Adrenal gland (tissue), 9 donors: ENCODE measurements at regions not wholly inside any gene's neighbourhood (a gene's known extent, or its start where the extent isn't known, plus 50 kb on each side); places are given as distances from the start of the nearest gene placed in this dataset.

ENCODE experiments used
- DNase-seq, 7 donors: peaks; one replicate each; pipeline ENCODE4 v3.0.0-alpha.2; 2019 to 2020
- H3K27ac ChIP-seq, 5 donors: fragments of 200-600 bp; sonication (generic) in 4 of 5; 1 replicate in 3 of 5; 2 replicates in 2 of 5; pipeline versions ENCODE4 v1.5.1 to v1.8.0; 2016 to 2020; ENCODE audit warnings: mild to moderate bottlenecking in 1 of 5
- H3K27me3 ChIP-seq: fragments of 200-600 bp; 2 replicates; pipeline ENCODE4 v1.8.0; 2021
- H3K36me3 ChIP-seq, 2 donors: fragments of 200-600 bp; replicated peaks in 1 of 2; 1 replicate in 1 of 2; 2 replicates in 1 of 2; pipeline versions ENCODE4 v1.5.1 to v1.8.0; 2018 to 2022
- H3K4me1 ChIP-seq, 2 donors: fragments of 200-600 bp; replicated peaks in 1 of 2; 1 replicate in 1 of 2; 2 replicates in 1 of 2; pipeline versions ENCODE4 v1.5.1 to v1.8.0; 2018 to 2021
- H3K4me3 ChIP-seq, 4 donors: fragments of 200-600 bp; sonication (generic) in 3 of 4; one replicate each; pipeline ENCODE4 v1.5.1; 2016 to 2018
- H3K9me3 ChIP-seq, 3 donors: fragments of 200-600 bp; sonication (generic) in 1 of 3; replicated peaks in 1 of 3; 1 replicate in 2 of 3; 2 replicates in 1 of 3; pipeline versions ENCODE4 v1.5.1 to v1.8.0; 2016 to 2021
- CTCF ChIP-seq, 6 experiments: fragments of 450-650 bp in 4 of 6; fragments of 200-600 bp in 2 of 6; sonication (generic) in 1 of 6; IDR thresholded peaks; 1 replicate in 5 of 6; 2 replicates in 1 of 6; pipeline versions ENCODE4 v1.5.1 to v1.8.0; 2016 to 2021; ENCODE audit warnings: antibody characterized with exemption in 6 of 6, mild to moderate bottlenecking in 2 of 6, moderate library complexity in 1 of 6
- POLR2A ChIP-seq, 2 donors: fragments of 450-650 bp; IDR thresholded peaks; one replicate each; pipeline ENCODE4 v1.6.1; 2017; ENCODE audit warnings: antibody characterized with exemption in 2 of 2, mild to moderate bottlenecking in 2 of 2, moderate library complexity in 1 of 2
- WGBS, 4 donors: extraction: QIAGEN DNeasy Blood & Tissue Kit in 2 of 4; methylation state at CpG; one replicate each; pipeline versions ENCODE4 v1.1.5 to v1.1.7; 2013 to 2017; 5-methylcytosine and 5-hydroxymethylcytosine counted together
- intact Hi-C, 2 donors: fragments of 100-400 bp; cut with DNase I; formaldehyde crosslinking; loops; one replicate each; pipeline versions ENCODE4 v1.14.1 to v1.15.0; 2022 to 2023
- donor health status: healthy with polysubstance abuse.
- donor health status: Bipolar disorder and iron deficiency.
- donor health status: DM: yes; HTN: yes; CAD: no.
- donor health status: DM: no; HTN: no; CAD: no.
- donor health status: DM: no; HTN: no; CAD: no.

GRCh38 chr15:100717596-100717995 is 115.2 kb downstream of the ASB7 start:
- Histone ChIP-seq H3K27ac (no peak overlapping the region), H3K4me1 (peaks cover 11 to 13% of the 10 kb centered on the region in 2 donors), H3K36me3 (no peaks in the 10 kb centered on the region), H3K4me3 (no peak overlapping the region), H3K27me3 (no peaks in the 10 kb centered on the region), H3K9me3 (no peaks in the 10 kb centered on the region)
- WGBS, 4 donors: 86 to 92% (median 90%) methylated on average over 2 of the region's 2 CpGs
- TF ChIP-seq CTCF (IDR thresholded peaks at IDR 0.05): no peak
- no peak for TF ChIP-seq POLR2A (IDR thresholded peaks at IDR 0.05)
- intact Hi-C loops: no loop called here
- DNase-seq: peak in 2 of 7 donors; percentile 2 to 35

GRCh38 chr15:100718075-100718980 is 115.9 kb downstream of the ASB7 start:
- DNase-seq: peak in 2 of 7 donors; percentile 6 to 11
- H3K36me3 ChIP-seq: no peaks in the 10 kb centered on the region
- no peak overlapping the region for H3K4me3 ChIP-seq
- no peaks in the 10 kb centered on the region for H3K27me3 ChIP-seq
- H3K4me1 ChIP-seq: peaks cover 15 to 16% of the 10 kb centered on the region in 2 donors
- H3K27ac ChIP-seq: no peak overlapping the region
- no peaks in the 10 kb centered on the region for H3K9me3 ChIP-seq
- intact Hi-C loops: no loop called here
- no peak for TF ChIP-seq POLR2A (IDR thresholded peaks at IDR 0.05)
- no peak for TF ChIP-seq CTCF (IDR thresholded peaks at IDR 0.05)
- 82 to 89% (median 84%) methylated on average over 22 of the region's 22 CpGs for WGBS, 4 donors

GRCh38 chr15:100720406-100720967 is 118.1 kb downstream of the ASB7 start:
- Histone ChIP-seq H3K27me3 (no peaks in the 10 kb centered on the region), H3K36me3 (no peaks in the 10 kb centered on the region), H3K4me1 (peaks cover 15 to 16% of the 10 kb centered on the region in 2 donors), H3K4me3 (no peak overlapping the region), H3K27ac (peak overlapping the region in 1 of 5 donors; percentile 87), H3K9me3 (no peaks in the 10 kb centered on the region)
- TF ChIP-seq CTCF (IDR thresholded peaks at IDR 0.05) (no peak), POLR2A (IDR thresholded peaks at IDR 0.05) (no peak)
- WGBS, 4 donors: 70 to 79% (median 77%) methylated on average over 9 of the region's 9 CpGs
- intact Hi-C loops: no loop called here
- peak in 2 of 7 donors; percentile 14 for DNase-seq

- TF ChIP-seq POLR2A (IDR thresholded peaks at IDR 0.05): no peak
- no peak for TF ChIP-seq CTCF (IDR thresholded peaks at IDR 0.05)
- Histone ChIP-seq H3K4me3 (no peak overlapping the region), H3K27ac (peak overlapping the region; percentile 53 to 89 (median 79)), H3K9me3 (no peaks in the 10 kb centered on the region), H3K27me3 (no peaks in the 10 kb centered on the region), H3K36me3 (no peaks in the 10 kb centered on the region), H3K4me1 (peaks cover 15 to 16% of the 10 kb centered on the region in 2 donors)
- 36 to 49% (median 46%) methylated on average over 10 to 12 of the region's 12 CpGs for WGBS, 4 donors
- peak; percentile 78 to 95 (median 92) for DNase-seq
- intact Hi-C loops: no loop called here
Observed at GRCh38 chr15:100721758-100722550, 119.6 kb downstream of the ASB7 start.
